ENCODE measurements at regions not wholly inside any gene's neighbourhood (a gene's known extent, or its start where the extent isn't known, plus 50 kb on each side); places are given as distances from the start of the nearest gene placed in this dataset.

- TF ChIP-seq EZH2phosphoT487 (IDR thresholded peaks at IDR 0.05; ENCODE audit: borderline replicate concordance, low read length), result no peak
- TF ChIP-seq, protein P1, sequence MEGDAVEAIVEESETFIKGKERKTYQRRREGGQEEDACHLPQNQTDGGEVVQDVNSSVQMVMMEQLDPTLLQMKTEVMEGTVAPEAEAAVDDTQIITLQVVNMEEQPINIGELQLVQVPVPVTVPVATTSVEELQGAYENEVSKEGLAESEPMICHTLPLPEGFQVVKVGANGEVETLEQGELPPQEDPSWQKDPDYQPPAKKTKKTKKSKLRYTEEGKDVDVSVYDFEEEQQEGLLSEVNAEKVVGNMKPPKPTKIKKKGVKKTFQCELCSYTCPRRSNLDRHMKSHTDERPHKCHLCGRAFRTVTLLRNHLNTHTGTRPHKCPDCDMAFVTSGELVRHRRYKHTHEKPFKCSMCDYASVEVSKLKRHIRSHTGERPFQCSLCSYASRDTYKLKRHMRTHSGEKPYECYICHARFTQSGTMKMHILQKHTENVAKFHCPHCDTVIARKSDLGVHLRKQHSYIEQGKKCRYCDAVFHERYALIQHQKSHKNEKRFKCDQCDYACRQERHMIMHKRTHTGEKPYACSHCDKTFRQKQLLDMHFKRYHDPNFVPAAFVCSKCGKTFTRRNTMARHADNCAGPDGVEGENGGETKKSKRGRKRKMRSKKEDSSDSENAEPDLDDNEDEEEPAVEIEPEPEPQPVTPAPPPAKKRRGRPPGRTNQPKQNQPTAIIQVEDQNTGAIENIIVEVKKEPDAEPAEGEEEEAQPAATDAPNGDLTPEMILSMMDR (conservative IDR thresholded peaks at IDR 0.05; ENCODE audit: low read depth, low read length), result no peak
Measured at GRCh38 chr2:177326591-177326990, 62.1 kb upstream of the NFE2L2 start.
